Hematopoietic multipotent progenitor cell treated with erythropoietin and hydrocortisone succinate and interleukin-3 and kit ligand, for 6 days (in vitro differentiated cells): ENCODE measurements at regions not wholly inside any gene's neighbourhood (a gene's known extent, or its start where the extent isn't known, plus 50 kb on each side); places are given as distances from the start of the nearest gene placed in this dataset.

Experiments used
- DNase-seq: peaks from one replicate; pipeline ENCODE4 v3.0.0-alpha.2; 2015

DNA sequence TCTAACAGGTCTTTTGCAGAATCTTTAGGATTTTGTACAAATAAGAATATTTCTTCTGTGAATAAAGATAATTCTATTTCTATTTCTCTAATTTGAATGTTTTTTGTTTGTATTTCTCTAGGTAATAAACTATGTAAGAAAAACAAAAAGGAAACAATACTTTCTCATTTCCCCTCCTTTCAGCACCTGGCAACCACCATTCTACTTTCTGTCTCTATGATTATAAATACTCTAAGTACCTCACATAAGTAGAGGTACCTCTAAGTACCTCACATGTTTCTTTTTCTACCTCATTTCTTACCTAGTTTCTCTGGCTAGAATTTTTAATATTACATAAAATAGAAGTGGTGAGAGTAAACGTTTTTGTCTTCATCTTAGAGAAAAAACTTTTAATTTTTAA is 550.0 kb downstream of the EPHA5 start:
- DNase-seq, result no peak

DNA sequence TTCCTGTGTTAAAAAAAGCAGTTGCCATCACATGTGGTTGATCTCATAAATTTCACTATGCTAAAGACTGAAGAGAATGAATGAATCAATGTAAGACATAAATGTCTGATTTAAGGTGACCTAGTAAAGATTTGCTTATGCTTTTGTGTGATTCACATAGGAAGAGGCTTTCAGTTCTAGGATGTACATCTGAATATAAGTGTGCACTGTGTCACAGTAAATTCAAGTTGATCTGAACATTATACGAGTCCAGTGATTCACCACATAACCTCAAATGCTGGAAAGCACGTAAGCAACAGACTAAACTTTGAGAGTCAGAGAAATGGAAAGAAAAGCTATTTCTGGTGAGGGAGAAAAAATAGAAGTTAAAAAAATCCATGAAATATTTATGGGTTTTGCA is 567.9 kb downstream of the EPHA5 start:
- DNase-seq, result no peak

DNA sequence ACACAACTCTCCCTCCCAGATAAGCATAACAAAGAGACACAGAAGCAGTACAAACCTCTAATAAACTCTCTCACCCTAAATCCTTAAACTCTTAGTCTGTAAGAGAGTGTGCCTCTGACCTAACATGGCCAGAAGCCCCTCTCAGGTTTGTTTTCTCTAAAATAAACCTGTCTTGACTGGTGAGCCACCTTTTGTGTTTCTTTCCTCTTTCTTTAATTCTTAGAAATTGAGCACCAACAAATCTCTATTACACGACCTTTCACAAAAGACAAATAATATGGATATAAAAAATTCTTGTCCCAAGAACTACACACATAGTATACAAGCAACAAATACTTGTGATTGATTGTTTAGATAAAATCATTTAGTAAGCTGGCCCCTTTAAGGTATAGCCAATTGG is 573.7 kb downstream of the EPHA5 start:
- DNase-seq, result no peak

DNA sequence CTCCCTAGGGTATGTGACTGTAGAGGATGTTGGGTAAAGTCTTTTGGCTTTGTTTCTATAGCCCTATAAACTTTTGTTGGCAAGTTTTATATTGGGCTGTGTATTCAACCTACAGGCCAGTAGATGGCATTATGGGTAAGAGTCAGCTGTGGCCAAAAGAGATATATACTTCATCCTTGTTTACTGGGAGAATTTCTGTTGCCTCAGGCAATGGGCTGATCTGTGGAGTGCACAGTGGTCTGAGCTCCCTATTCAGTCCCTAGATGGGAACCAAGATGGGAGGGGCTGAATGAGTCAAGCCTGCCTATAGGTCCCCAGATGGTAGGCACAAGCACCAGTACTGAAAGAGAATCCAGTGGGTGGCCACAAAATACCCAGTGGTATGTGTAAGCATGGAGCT is 580.6 kb downstream of the EPHA5 start:
- no peak for DNase-seq

DNA sequence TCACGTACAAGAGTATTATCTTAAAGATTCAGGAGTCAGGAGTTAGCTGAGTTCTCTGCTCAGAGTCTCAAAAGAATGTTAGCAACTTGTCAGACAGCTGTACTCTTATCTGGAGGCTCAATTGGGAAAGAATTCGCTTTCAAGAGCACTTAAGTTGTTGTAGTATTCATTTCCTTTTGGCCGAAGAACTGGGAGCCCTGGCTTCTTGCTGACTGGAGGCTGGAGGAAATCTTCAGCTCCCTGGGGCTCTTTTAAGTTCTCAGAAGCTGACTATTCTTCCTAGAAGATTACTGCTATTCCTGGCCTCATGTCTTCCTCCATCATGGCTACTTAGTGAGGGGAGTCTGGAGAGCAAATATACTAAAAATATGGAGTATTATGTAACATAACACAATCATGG is 587.2 kb downstream of the EPHA5 start:
- no peak for DNase-seq

DNA sequence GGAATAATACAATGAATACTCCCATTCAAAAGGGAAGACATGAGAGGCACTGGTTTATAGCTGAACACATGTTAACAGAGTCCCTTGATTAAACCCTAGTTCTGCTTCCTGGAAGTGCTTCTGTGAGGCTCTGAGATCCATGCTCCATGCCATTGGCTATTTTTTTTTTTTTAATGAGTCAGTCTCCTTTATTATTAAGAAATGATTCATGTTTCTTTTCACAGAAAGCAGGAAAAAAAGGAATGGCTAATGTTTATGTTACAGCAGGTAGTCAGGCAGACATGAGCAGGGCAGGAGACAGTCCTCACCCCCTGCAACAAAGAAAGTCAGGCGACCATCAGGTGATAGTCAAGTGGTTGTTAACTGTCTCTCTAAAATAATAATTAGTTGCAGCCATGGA is 598.7 kb downstream of the EPHA5 start:
- DNase-seq, result no peak

DNA sequence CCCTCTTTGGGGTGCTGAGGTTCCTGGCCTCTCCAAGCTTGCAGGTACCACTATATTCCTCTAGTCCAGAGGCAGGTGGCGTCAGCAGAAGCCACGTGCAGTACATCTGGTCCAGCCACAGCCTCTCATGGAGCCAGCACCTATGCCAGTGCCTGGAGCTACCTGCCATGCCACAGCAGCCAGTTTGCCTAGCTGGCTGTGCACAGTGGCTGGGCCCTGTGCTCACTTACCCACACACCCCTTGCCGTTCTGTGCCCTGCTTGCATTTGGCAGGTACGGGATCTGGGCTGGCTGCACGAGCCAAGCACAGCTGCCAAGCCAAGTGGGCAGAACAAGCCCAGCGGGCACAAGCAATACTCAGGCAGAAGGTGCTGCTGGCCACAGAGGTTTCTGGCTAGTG is 601.1 kb downstream of the EPHA5 start:
- no peak for DNase-seq

DNA sequence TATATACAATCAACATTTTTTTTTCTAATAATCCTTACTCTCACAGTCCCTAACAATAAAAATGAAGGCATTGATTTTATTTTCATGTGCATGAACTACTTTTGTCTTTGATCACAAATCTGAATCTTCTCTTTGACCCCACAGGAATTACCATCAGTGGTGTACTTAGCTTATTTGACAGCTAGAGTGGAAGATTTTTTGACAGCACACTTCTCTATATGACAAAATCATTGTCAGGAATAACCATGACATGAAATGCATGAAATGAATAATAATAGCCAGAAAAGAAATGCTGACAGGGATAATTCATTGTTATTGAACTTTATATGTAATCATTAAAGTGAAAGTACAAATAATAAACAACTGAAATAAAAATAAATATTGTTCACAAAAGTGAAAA is 604.2 kb downstream of the EPHA5 start:
- DNase-seq, result no peak

DNA sequence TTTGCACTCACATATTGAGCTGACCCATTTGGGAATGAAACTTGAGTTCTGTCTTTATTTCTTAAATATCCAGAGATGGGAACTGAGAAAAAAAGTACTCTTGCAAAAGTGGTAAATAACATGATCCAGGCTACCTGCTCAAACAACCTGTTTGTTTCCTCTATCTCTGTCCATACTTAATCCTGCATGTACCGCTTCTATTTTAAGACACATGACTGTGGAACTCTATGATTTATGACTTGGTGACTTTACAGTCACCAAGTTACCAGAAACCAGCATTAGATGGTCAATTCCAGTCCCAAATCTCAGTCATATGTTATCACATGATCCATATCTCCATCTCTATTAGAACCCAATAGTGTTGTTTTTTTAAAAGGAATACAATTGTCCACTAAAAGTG is 606.7 kb downstream of the EPHA5 start:
- no peak for DNase-seq

DNA sequence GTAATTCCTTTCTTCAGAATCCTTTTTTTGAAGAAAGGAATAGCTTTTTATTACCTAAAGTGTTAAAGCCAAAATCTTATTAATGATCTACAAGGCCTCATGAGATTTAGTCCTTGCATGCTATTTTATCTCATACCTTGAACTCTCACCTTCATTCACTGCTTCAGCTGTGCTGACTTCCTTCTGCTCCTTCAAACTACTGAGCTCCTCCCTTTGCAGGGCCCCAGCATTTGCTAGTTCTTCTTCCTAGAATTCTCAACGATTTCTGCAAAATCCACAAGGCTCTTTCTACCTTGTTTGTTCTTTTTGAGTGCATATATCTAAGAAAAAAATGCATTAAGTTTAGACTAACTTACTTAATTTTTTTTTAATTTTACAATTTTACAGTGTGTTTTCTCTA is 619.5 kb downstream of the EPHA5 start:
- DNase-seq, result no peak

DNA sequence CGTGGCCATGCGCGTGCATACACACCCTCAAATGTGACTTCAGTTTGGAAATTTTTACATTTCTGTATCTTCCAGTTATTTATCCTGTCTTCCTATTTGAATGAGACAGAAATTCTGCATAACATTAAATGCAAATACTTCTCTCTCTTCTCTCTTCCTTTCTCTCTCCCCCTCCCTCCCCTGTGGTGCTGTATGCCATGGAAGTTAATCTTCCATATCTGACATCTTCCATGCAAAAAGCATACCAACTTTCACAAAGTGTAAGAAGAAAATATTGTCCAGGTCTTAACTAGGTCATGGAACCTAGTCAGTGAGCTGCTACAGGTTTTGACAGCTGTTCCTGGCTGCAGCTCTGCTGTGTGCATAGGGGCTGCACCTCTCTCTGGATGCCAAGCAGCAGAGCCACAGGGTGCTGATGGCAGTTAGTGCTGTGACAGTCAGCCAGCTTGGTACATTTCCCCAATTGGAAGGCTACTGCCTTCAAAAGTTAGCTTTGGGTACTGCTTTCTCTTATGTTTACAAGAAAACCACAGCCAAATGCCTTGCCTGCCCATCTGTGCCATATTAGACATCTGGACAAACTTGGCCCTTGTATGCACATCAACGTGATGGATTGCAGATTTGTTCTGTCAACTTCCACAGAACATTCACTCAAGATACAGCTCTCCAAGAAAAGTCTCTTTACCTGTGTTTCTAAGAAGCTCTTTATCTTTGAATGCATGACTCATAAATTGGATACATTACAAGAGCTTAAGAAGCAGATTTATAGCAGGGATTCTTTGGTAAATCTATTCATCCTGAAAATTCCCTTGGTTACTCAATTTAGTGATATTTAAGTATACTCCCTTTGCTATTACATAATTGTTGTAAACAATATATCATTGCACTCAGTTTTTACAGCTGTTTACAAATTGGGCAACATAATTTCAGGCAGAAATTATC is 623.8 kb downstream of the EPHA5 start:
- no peak for DNase-seq

DNA sequence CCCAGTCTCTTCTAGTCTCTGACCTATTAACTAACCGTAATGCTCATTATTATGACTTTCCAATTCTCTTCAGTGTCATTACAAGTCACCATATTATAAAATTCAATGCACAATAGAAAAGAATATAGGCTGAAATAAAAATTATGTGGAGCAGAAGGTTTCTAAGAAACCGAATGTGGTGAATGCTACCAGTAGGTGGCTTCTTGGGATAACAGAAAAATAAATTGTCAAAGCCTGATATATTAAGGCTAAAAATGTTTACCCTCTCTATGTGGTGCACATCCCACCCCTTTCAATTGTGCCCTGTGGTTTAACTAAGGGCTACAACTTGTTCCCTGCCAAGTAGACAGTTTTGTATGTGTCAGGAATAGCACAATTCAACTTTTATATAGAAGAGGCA is 624.6 kb upstream of the TECRL start:
- DNase-seq, result no peak

DNA sequence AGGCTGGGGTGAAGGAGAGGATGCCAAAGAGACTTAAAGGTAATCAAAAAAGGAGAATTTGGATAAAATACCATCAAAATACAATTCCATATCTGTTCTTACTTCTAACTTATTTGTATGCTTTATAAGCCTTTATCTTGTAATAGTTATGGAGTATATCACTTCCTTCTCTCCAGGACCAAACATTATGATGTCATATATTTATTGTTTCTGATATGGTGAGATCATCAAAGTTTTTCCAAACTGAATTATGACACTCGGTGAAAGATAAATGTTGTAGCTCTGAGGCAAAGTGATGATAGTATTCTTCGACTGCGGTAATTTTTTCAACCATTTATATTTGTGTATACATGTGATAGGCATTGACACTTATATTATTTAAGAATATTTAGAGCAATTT is 619.3 kb upstream of the TECRL start:
- DNase-seq, result no peak

DNA sequence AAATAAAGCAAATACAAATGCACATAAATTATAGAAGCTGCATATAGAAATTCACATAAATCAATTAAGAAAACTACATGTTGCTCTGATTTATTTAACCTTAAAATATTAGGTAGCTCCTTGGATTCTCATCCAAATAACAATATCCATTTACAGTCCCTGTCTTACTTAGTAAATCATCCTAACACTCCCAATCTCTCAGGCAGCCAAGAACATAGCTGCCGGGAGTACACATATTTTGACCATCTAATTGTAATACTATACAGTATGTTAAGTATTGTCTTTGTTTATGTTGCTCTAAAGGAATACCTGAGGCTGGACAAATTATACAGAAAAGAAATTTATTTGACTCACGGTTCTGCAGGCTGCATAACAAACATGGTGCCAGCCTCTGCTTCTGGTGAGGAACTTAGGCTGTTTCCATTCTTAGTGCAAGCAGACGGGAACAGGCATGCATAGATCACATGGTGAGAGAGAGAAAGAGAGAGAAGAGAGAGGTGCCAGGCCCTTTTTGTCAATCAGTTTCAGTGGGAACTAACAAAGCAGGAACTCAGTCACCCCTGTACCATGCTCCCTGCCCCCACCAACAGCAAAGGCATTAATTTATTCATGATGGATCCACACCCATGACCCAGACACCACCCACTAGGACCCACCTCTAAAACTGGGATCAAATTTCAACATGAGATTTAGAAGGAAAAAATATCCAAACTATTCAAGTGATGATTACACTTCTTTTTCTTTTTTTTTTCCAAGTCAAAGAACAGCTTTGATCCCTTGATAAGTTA is 614.8 kb upstream of the TECRL start:
- peak; percentile 17 for DNase-seq

DNA sequence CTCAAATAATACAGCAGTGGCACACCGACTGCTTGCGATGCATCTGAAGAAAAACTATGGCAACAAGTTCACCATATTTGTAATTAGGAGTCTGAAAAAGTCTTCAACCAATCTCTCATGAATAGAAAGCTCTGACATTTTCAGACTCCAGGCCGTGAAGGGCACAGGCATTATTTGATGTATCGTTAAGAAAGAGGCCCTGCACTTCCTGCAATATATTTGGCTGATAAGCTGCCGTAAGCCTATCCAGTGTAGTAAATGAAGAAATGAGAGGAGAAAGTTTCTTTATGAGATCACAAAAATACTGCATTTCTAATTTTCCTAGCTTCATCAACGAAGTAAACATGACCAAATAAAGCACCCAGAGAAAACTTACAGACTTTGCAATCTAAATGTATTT is 613.8 kb upstream of the TECRL start:
- DNase-seq, result peak; percentile 60

DNA sequence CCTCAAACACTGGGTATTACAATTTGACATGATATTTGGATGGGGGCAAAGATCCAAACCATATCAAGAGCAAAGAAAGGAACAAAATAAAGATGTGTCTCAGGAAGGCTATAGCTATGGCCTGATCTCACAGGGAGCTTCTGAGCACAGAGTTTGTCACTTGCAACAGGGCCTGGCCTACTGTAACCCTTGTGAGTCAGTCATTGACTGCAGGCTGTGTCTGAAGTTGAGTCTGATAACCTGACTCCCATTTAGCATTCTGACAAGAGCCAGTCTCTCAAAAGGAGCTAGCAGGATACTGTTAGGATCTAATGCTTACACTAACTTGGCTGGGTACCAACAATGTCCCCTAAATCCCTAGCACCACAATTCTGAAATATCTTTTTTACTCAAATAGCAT is 612.5 kb upstream of the TECRL start:
- peak; percentile 10 for DNase-seq

DNA sequence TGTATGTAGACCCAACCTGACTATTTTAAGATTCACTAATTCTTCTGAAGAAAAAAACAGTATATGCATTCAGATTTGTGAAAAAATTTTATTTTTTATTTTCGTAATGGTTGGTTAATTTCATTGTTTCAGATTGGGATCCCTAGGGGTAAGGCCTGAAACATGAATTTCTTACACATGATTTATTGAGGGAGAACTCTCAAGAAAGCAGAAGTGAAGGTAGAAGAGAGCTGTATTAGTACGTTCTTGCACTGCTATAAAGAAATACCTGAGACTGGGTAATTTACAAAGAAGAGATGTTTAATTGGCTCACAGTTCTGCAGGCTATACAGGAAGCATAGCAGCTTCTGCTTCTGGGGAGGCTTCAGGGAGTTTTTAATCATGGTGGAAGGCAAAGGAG is 611.9 kb upstream of the TECRL start:
- no peak for DNase-seq

DNA sequence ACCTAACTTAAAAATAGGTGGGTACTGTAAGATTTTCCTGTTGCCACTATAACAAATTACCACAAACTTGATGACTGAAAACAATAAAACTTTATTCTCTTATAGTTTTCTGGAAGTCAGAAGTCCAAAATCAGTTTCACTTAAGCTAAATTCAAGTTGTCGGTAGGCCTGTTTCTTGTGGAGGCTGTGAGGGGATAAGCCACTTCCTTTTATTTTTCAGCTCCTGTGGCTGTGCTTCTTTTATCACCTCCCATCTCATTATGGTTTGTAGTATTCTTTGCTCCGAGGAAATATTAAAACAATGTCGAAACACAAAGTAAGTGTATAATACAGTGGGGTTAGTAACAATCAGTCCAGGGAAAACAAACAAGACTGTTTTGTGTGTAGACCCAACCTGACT is 610.5 kb upstream of the TECRL start:
- DNase-seq, result no peak

DNA sequence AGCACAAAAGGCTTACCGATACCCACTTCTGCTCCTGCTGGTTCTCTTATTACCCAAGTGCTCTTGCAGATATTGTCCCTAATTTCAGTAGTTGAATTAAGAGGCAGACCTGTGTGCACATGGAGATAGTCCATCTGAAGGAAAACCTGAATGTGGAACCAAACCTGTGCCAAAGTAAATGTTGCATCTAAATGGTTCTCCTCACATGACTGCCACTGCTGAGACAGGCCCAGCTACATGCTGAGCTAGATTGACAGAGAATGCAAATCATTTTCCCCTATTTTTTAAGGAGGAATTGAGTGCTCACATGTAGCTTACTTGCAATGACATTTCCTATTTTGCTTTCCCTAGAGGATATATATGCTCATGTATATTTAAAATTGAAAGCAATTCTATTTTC is 609.1 kb upstream of the TECRL start:
- no peak for DNase-seq

DNA sequence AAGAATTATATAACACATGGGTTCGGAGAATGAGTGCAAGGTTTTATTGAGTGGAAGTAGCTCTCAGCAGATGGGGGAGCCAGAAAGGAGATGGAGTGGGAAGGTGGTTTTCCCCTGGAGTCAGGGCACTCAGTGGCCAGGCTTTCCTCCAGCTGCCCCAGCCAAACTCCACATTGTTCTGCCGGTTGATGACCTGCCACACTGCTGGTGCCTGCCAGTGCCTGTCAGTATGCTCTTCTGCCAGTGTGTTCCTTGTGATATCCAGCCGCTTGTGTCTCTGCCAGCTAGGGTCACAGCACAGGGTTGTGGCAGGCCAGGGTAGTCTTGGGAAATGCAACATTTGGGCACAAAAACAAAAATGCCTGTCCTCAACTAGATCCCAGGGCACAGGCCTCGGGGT is 604.8 kb upstream of the TECRL start:
- DNase-seq, result no peak

DNA sequence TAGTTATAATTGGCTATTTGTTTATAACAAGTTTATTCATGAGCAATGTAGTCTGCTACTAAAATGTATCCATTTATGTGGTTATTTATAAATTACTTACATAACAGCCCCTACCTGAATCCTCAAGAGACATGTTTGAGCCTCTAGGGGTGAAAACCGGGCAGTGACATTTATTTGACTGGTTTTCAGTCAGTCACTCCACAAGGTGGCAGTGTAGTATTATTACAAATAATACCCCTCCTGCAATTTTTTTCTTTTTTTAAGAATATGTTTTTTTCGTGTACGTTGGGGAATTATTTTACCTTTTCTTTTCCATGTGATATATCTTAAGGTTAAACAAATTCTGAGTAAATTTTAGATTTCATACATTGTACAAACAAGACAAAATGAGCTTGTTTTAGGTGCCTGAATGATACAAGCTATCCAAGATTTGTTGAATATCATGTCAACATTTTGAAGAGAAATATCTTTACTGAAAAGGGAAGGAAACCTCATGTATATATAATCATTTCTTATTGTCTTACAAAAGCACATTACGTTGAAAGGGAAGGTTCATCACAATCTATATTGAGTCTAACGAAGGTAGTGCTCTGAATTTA is 598.7 kb upstream of the TECRL start:
- DNase-seq, result peak; percentile 80

DNA sequence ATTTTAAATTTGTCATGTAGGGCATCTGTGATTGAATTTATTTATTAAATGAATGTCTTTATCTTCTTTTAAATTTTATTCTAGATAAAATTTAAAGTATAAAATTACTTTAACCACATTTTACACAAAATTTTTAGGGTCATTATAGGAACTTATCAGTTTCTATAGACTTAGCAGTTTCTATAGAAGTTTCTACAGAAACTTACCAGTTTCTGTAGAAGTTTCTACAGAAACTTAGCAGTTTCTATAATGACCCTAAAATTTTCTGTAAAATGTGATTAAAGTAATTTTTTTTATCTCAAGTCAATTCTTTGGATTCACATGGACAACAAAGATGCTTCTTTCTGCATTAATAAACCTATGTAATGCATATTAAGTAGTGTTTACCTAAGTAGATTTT is 565.9 kb upstream of the TECRL start:
- no peak for DNase-seq

DNA sequence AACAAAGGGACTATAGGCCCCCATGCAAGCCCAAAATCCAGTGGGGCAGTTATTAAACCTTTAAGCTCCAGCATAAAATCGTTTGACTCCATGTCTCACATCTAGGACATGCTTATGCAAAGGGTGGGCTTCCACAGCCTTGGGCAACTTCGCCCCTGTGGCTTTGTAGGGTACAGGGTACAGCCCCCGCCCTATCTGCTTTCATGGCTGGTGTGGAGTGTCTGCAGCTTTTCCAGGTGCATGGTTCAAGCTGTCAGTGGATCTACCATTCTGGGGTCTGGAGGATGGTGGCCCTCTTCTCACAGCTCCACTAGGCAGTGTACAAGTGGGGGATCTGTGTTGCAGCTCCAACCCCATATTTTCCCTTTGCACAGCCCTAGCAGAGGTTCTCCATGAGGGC is 559.8 kb upstream of the TECRL start:
- no peak for DNase-seq

DNA sequence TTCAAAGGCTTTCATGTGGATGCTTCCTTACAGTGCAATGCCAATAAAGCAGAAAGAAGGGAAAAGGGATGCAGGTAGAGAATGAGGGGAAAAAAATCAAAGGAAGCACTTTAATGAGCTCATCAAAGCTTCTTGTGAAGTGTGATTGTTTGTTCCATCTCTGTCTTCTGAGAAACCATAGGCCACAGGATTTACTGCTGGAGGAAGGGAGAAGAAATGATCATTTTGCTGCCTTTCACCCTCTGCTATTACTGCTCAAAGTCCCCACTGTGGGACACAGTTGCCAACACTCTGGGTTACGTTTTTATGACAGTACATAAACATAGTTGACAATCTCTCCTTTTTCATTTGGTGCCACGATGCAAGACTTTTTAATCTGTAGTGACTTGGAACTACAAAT is 558.0 kb upstream of the TECRL start:
- no peak for DNase-seq
